Non-pigmented ciliary epithelial cell (primary cell): ENCODE measurements at regions not wholly inside any gene's neighbourhood (a gene's known extent, or its start where the extent isn't known, plus 50 kb on each side); places are given as distances from the start of the nearest gene placed in this dataset.

ENCODE experiments used
- DNase-seq: peaks from one replicate; pipeline ENCODE4 v3.0.0-alpha.2; 2010; ENCODE audit warnings: low read depth

- DNase-seq, result no peak
These were observed 410.3 kb downstream of the PID1 start for GRCh38 chr2:228860601-228861285.

GRCh38 chr2:228853151-228853550 is 417.9 kb downstream of the PID1 start:
- no peak for DNase-seq

DNA sequence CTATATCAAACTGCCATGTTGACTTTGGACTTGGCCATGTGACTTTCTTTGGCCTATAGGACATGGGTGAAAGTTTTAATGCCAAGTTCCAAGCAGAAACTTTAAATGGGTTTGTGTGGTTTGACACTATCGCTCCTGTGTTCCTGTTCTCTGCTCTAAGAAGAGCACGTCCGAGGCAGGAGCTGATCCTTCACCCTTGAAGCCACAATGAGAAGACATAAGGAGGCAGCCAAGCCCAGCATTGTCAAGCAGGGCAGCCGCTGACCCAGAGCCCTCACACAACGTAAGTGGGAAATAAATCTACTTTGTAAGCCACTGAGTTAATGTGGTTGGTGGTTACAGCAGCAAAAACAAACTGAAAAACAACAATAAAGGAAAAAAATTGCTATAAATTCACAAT is 422.4 kb downstream of the PID1 start:
- no peak for DNase-seq

DNA sequence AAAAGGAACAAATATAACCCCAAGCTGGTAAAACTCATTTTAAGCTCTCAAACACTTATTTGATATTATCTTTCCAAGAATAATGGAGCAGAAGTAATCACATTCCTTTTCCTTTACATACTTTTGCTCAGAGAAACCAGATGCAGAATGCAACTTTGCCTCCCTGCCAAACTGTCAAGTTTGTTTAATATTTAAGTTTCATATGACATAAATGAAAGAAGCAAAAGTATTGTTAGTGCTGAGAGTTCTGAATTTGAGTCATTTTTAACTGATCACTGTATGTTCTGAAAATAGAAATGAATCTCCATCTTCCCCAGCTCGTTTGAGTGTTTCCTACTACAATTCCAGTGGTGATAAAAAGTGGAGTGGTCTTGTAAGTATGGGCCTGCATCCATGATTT is 423.4 kb downstream of the PID1 start:
- DNase-seq, result no peak

DNA sequence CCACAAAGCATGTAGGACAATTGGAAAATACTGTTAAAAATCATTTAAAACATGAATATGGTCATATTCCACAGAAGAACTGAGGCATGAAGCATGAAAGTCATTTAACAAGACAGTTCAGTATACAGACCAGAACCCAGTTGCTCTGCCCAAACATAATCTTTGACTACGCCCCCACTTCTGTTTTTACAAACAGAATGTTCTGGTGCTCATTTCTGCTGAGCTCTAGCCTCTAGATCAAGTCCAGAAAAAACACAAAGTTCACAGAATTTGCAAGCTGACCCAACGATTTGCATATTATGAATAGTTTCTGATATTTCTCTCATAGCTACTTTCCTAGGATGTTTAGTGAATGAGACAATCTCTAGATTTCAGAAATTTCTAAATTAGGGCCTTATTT is 424.9 kb downstream of the PID1 start:
- DNase-seq, result no peak

DNA sequence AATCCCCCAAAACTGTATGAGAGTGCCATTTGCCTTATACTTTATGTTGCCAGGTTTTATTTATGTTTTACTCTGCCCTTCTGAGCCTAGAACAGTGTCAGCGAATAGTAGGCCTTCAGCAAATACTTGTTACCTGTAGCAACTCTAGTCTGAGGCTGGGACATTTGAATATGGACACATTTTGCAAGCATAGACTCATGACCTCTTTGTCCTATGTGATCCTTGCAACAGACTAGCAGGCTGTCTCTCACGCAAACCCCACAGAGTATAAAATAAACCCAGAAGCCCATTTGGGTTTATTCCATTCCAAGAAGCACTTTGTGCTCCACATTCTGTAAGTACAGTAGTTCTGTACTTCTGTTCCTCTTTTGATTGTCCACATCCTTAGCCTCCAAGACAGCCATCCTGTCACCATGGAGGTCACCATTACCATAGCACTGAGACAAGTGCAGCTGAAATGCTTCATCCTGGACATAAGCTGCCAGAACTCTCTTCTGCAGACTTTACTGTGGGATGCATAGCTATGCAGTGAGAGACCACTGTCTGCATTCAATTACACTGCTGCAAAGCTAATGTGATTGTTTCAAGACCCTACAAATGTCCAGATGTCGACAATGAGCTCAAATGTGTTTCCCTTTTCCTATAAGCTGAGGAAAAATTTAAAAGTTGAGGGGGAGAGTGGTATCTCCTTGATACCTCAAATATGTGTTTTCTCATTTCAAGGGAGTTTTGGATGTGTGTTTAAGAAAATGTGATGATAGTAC is 425.7 kb downstream of the PID1 start:
- no peak for DNase-seq

GRCh38 chr2:228841877-228842276 is 429.2 kb downstream of the PID1 start:
- no peak for DNase-seq

DNA sequence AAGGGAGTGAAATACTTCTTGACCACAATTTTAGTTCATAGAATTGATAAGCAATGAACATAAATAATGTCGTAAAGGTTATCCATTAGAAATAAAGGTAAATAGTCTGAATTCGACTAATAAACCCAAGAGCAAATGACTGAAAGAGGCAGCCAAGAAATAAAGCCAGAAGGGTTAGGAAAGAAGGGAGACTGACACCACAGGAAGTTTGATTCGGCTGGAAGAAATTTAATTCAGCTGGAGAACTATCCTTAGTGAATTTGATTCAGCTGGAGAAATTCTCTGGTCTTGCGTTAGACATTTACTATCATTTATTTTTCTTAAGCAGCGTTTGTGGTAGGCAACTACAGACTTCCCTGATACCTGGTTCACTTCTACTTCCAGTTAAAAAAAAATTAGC is 429.6 kb downstream of the PID1 start:
- no peak for DNase-seq

DNA sequence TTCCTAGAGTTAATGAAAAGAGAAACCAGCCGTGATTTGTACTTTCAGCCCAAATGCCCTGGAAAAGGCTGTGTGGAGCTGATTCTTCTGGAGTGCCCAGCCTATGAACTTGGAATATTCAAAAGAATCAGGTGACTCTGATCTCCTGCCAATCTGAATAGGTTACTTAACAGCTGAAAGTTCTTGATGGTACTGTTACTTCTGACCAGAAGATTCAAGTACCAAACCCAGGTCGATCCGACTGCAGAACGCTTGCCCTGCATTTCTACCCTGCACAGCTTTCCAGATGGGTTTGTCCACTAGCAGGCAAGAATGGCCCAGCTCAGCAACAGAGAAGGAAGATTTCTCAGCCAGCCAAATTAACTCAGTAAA is 430.4 kb downstream of the PID1 start:
- DNase-seq, result no peak

DNA sequence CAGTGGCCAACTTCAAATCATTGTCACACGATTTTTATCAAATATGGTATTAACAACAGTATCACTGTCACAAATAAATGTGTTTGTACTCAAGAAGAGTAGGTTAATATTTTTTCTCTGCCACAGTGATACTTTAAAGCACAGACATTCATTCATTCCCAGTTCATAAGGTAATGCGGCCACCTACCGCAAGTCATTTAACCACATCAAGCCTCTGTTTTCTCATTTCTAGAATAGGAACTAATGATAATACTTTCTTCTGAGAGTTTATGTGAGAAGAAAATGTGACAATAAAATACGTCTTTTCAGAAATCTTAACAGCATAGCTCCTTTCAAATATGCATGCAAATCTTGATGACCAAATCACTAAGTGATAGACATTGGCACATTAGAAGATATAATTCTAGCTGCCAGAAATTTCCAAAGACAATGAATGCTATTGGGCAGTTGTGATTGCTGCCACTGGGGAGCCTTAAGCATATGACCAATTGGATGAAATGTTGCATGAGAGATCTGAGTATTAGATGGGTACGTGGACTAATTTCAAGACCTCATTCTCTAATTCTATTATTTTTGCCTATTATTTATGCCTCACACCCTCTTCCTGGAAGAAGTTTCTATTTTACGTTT is 430.9 kb downstream of the PID1 start:
- DNase-seq, result no peak

GRCh38 chr2:228839421-228839876 is 431.6 kb downstream of the PID1 start:
- no peak for DNase-seq

GRCh38 chr2:228838819-228839218 is 432.3 kb downstream of the PID1 start:
- no peak for DNase-seq

DNA sequence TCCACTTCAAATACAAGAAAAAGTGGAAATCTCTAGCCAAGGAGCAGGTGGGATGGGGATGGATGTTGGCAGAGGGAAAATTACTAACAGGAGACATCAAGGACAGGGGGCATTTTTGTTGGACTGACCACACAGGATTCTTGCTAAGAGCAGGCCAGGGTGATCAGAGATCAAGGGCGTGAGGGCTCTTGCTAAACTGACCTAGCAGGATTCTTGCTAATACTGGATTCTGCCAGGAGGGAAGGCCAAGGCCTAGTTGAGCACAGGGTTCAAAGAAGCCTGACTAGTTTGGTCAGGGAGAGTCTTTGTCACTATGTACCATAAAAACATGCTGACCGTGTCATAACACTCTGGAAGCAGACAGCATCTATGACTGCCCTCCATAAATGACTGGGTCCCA is 442.7 kb downstream of the PID1 start:
- no peak for DNase-seq

GRCh38 chr2:228827056-228827700 is 443.9 kb downstream of the PID1 start:
- DNase-seq, result no peak

DNA sequence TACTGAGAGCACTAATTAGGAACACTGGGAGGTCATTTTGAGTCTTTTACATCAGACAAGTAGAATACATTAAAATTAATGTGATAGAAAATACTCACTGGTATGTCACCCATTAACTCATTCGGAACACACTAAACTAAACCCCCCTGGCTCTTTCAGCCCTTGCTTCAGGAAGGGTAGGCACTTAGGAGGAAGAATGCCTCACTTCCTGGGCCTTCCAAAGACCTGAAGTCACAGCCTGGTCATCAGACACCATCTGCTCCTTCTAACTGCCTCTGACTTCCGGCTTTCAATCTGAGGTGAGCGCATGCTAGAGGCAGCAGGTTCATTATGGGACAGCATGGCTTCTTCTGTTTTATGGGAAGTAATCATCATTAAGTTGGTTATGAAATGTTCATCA is 451.4 kb downstream of the PID1 start:
- DNase-seq, result no peak

DNA sequence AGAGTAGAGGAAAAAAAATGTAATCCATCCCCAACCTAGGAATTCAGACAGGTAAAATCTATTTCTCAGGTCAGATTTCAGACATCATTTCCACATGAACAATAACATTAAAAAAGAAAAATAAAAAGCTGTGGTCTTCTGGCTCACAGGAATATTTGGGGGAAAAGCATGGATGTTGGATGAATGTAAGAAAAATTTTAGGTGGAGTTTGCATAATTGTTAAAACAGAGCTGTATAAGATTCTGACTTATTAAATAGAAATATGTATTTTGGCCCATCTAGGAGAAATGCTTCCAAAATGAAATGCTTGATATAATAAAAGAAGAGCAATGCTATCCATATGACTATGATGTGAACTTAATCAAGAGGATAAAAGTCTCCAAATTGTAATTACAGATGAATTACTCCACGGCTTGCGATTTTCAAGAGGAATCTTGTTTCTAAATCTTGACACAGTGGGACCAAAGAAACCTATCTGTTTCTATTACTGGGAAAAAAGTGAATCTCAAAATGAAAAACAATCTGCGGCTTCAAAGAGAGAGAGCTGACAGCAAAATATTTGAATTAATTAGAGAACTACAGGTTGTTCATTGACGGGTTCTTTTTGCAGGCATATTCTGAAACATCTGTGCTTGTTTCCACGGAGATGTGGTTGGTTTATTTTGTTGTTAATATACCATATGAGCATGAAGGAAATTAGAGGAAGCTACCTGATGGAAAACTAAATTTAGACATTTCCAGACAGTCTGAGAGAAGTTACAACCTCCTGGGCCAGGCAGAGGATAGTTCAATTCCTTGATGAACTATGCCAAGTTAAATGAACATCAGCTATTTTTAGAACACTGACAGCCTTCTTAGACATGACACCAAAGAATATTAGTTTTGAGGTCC is 468.7 kb downstream of the PID1 start:
- DNase-seq, result no peak

DNA sequence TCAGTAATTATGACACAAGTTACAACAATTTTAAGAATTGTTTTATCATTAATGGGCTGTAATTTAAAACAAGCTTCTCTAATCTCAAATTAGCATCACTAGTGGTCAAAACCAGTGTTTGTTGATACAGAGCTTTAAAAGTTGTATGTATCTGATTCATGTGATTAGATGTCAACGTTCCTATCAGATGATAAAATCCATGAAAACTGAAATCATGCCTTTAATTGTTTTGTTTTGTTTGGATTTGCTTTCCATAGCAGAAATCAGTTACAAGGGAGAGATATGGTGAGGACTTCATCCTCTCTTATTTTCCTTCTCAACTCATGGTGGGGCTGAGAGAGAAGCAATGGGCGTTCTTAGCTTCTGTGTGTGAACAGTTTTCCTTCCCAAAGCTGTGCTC is 469.6 kb downstream of the PID1 start:
- no peak for DNase-seq

DNA sequence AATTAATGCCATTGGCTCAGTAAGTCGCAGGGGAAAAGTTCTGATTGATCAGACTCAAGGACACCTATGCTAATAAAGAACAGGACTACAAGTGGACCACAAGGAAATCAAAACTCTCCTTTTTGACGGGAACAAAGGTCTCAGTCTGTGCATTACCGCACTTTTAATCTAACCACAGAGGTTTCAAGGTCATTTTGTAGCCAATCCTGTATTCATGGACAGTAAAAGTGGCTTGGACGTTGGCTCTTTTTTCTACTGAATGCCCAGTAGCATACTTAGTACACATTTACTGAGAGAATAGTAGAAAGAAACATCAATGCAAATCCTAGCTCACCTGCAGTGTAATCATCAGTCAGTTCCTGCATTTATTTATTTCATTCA is 471.9 kb downstream of the PID1 start:
- no peak for DNase-seq

DNA sequence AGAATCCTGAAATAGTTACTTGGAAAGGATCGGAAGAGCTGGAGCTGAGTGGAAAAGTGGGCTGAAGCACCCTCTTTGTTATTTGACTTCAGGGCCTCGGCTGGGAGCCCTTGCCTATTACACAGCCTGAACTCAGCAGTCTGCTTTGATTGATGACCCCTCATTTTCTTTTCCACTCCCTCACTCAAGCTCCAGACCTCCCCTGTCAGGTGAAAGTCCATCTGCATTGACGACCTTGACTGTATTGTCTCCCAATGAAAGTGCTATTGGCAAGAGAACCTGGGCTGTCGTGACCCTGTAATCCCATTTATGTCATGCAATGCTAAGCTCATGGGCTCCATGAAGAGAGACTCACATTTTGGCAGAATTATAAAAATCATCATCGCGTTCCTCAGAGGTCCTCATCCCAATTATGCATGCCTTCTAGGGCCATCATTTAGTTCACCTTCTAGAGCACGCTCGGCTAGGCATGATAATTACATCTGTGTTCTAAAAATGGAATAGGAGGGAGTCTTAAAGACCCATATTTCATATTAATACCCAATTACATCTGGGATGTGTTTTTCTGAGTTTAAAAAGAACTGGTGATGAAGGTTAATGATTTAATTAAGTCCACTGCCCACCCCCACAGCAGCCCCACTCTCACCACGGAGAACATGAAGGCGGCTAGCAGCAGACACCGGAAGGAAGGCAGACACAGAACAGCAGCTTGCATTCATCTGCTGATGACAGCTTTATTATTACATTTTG is 472.5 kb downstream of the PID1 start:
- DNase-seq, result no peak

- DNase-seq, result no peak
These were observed 474.7 kb downstream of the PID1 start for GRCh38 chr2:228796386-228796785.

- no peak for DNase-seq
These were observed 478.0 kb downstream of the PID1 start for GRCh38 chr2:228793116-228793515.
